ENCODE measurements at regions not wholly inside any gene's neighbourhood (a gene's known extent, or its start where the extent isn't known, plus 50 kb on each side); places are given as distances from the start of the nearest gene placed in this dataset.

GRCh38 chr12:20125276-20125798, 243.0 kb upstream of the PDE3A start:
- TF ChIP-seq ELF4 (IDR thresholded peaks at IDR 0.05) (no peak), FOXM1 (IDR thresholded peaks at IDR 0.05; ENCODE audit: borderline replicate concordance) (no peak), SP1 (IDR thresholded peaks at IDR 0.05) (no peak), SUZ12 (IDR thresholded peaks at IDR 0.05) (no peak), PKNOX1 (IDR thresholded peaks at IDR 0.05) (no peak), FOXK2 (IDR thresholded peaks at IDR 0.05) (no peak), ARNT (IDR thresholded peaks at IDR 0.05) (no peak), LEF1 (IDR thresholded peaks at IDR 0.05; ENCODE audit: borderline replicate concordance) (no peak), FOXA1 (IDR thresholded peaks at IDR 0.05) (no peak), BHLHE40 (IDR thresholded peaks at IDR 0.05; ENCODE audit: borderline replicate concordance) (no peak), HDGF (IDR thresholded peaks at IDR 0.05; ENCODE audit: borderline replicate concordance) (no peak)

Data from HEK293T (cell line).